Lower leg skin (tissue), 3 donors: ENCODE measurements at regions not wholly inside any gene's neighbourhood (a gene's known extent, or its start where the extent isn't known, plus 50 kb on each side); places are given as distances from the start of the nearest gene placed in this dataset.

ENCODE experiments used
- POLR2A ChIP-seq, 2 donors: fragments of 450-650 bp; IDR thresholded peaks; one replicate each; pipeline ENCODE4 v1.6.1; 2016 to 2017; ENCODE audit warnings: antibody characterized with exemption in 2 of 2, mild to moderate bottlenecking in 1 of 2, moderate library complexity in 1 of 2
- TF ChIP-seq, protein P1 (sequence below), 3 donors: fragments of 450-650 bp; IDR thresholded peaks; one replicate each; pipeline ENCODE4 v1.5.1; 2016; ENCODE audit warnings: antibody characterized with exemption in 3 of 3, mild to moderate bottlenecking in 3 of 3, moderate library complexity in 2 of 3

- TF ChIP-seq, protein P1, sequence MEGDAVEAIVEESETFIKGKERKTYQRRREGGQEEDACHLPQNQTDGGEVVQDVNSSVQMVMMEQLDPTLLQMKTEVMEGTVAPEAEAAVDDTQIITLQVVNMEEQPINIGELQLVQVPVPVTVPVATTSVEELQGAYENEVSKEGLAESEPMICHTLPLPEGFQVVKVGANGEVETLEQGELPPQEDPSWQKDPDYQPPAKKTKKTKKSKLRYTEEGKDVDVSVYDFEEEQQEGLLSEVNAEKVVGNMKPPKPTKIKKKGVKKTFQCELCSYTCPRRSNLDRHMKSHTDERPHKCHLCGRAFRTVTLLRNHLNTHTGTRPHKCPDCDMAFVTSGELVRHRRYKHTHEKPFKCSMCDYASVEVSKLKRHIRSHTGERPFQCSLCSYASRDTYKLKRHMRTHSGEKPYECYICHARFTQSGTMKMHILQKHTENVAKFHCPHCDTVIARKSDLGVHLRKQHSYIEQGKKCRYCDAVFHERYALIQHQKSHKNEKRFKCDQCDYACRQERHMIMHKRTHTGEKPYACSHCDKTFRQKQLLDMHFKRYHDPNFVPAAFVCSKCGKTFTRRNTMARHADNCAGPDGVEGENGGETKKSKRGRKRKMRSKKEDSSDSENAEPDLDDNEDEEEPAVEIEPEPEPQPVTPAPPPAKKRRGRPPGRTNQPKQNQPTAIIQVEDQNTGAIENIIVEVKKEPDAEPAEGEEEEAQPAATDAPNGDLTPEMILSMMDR (IDR thresholded peaks at IDR 0.05), result no peak
- TF ChIP-seq POLR2A (IDR thresholded peaks at IDR 0.05), result no peak
Observed at GRCh38 chr10:71141528-71141927, 70.8 kb upstream of the UNC5B start.
